ENCODE measurements at regions not wholly inside any gene's neighbourhood (a gene's known extent, or its start where the extent isn't known, plus 50 kb on each side); places are given as distances from the start of the nearest gene placed in this dataset.

DNA sequence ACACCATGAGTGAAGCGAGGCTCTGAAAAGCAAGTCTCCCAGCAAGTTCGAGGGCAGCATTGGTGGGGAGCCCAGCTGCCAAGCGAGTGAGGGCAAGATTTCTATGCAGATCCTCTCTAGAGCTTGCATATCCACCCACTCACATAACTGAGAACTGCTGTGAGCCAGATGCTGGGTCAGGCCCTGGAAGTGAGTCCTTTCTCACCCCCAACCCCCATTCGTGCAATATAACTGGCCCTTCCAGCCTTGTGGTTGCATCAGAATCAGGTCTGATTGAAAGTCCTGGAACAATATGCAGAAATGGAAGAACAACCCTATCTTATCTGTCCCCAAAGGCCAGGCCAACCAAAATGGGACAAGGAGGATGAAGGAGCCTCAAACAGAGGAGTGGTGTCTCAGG is 146.6 kb downstream of the IRX5 start:
- TF ChIP-seq, protein P1, sequence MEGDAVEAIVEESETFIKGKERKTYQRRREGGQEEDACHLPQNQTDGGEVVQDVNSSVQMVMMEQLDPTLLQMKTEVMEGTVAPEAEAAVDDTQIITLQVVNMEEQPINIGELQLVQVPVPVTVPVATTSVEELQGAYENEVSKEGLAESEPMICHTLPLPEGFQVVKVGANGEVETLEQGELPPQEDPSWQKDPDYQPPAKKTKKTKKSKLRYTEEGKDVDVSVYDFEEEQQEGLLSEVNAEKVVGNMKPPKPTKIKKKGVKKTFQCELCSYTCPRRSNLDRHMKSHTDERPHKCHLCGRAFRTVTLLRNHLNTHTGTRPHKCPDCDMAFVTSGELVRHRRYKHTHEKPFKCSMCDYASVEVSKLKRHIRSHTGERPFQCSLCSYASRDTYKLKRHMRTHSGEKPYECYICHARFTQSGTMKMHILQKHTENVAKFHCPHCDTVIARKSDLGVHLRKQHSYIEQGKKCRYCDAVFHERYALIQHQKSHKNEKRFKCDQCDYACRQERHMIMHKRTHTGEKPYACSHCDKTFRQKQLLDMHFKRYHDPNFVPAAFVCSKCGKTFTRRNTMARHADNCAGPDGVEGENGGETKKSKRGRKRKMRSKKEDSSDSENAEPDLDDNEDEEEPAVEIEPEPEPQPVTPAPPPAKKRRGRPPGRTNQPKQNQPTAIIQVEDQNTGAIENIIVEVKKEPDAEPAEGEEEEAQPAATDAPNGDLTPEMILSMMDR (IDR thresholded peaks at IDR 0.05; ENCODE audit: poor library complexity) = no peak
- no peak for TF ChIP-seq EZH2 (IDR thresholded peaks at IDR 0.05; ENCODE audit: borderline replicate concordance)
- no peak for TF ChIP-seq EZH2phosphoT487 (IDR thresholded peaks at IDR 0.05; ENCODE audit: low read depth, severe bottlenecking, unreplicated experiment)
